ENCODE measurements at regions not wholly inside any gene's neighbourhood (a gene's known extent, or its start where the extent isn't known, plus 50 kb on each side); places are given as distances from the start of the nearest gene placed in this dataset.

DNA sequence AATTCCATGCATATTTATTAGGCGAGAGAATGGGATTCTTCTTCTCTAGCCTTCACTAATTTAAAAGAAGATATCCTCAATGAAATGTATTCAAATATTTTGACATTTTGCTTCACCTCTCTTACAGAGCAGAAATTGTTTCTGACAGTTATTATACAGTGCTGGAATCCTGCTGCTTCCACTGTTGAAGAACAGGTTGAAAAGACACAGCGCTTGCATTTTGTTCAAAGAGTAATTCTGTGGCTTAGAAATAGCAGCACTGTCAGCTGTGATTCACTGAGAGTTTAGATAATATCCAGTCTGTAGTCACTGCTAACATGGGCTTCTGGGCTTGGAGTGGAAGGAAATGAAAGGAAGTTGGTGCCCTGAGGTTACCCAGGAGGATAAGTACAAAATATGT lies 117.1 kb upstream of the FBXL4 start:
- DNase-seq: no peak

DNA sequence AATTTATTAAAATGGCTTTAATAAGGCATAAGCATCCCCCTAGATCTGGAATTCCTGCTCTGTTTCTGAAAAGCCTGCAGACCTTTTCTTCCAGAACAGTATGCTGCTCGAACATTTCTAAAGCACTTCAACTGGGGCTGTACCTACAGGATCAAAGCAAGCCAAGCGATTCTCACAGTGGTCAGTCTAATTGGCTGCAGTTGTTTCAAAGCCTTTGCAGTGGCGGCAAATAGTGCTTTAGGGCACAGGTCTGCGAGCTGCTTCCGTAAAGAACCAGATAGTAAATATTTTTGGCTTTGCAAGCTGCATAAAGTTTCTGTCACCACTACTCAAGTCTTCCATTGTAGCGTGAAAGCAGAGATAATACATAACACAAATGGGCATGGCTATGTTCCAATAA lies 88.9 kb upstream of the FBXL4 start:
- DNase-seq: no peak

DNA sequence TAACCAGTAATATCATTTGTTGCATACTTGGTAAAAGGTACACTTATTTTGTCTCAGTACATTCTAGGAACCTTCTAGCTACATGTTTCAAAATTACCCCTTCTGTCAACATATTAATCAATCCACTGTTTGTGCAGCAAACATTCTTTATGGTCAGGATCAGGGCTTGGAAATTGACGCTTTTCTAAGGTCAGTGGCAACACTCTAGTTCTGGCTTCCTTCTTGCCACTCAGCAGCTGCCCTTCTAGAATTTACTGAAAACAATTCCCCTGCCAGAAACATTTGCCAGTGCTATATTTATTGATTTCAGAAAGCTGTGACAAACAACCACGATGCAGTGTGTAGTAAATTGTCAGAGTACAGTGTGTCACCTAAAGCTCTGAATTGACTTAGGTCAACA lies 84.7 kb upstream of the FBXL4 start:
- DNase-seq: no peak

DNA sequence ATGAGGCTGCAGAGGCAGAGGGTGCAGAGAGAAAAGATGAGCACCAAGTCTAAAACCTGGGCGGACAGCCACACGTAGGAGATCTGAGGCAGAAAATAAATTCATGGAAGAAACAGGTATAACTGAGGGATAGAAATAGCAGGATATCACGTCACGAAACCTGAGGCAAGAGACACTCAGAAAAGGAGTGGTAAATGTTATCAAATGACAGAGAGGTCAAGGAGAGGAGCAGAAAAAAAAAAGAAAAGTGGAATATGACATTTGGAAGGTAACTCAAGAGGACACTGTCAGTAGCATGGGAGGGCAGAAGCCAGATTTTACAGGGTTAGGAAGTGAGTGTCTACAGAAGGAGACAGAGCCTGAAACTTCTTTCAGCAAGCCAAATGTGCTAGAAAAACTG lies 84.2 kb upstream of the FBXL4 start:
- DNase-seq: no peak

DNA sequence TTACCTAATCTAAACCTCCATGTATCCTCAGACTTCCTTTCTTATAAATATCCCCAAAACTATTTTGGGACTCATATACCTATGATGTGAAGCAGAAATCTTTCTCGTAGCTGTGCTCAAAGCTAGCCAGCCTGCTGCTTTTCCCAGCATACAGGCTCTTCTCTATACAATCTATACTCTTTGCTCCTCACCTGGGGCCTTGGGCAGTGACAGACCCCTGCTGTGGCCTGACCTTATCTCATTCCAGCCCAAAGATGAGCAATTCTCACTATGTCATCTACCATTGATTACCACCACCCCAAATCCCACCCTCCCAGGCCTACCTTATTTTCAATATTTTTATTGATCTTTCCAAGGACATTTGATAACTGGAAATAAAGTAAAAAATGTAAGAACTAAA lies 83.2 kb upstream of the FBXL4 start:
- DNase-seq: no peak

DNA sequence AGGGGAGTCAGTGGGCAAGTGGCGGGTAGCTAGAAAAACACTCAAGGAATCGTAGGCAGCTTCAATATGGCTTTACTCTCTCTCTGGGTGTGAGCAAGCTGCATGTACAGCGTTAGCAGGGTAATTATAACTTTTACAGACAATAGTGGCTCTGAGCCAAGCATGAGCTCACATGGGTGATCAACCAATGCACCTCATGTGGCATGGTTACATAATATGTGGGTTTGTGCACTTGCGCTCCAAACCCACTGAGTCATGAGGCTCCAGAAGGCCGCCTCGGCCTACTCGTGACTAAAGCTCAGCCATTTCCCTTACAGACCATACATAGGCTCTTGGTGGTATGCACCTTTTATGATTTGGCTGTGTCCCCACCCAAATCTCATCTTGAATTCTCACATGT lies 78.4 kb upstream of the FBXL4 start:
- DNase-seq: no peak

DNA sequence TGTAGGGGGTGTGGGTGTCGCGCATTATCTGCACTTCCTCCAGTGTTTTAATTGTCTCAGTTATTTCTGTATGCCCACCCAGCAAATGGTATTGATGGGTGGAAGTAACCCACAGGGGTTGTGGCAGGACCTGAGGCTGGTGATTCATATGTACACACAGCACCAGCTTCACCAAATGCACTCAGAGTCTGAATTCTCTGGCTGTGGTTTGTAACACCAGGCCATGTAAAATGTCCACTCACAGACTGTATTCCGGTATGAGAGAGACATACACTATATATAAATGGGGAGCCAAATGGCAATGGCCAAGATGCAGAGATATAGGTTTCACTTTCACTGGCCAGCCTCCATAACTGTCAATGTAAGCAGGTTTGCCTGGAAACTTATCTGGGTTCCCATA lies 76.3 kb upstream of the FBXL4 start:
- DNase-seq: no peak

DNA sequence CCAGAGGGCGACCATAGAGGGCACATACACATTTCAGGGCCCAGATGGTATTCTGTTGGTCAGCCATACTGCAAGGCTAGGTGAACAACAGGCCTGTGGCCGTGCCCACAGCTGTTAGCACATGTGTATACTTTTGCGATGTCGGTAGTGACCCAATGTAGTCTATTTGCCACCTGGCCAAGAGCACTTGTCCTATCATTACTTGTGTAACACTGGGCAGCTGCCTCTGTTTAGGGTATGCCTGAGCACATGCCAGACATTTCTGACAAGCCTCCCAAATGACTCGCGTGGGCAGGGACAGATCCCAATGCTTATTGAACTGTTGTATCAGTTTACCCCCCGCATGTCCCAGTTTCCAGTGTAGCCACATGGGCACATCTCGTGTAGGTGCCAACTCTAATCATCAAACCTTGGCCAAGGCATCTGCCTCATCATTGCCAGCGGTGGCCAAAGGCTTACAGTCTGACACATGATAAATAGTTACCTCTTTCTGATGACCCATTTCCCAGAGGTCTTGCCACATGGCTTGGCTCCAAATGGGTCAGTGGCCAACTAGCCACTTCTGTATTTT lies 74.4 kb upstream of the FBXL4 start:
- DNase-seq: no peak

DNA sequence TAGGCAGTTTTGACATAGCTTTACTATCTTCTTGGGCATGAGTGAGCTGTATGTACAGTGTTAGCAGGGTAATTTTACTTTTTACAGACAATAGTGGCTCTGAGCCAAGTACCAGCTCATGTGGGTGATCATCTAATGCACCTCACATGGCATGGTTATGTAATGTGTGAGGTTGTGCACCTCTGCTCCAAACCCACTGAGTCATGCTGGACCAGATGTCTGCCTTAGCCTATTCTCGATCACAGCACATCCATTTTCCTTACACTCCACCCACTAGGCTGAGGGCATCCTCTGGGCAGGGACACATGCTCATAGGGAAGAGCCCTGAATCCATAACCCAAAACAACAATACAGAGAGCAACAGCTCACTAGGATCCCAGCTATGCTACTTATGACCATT lies 71.6 kb upstream of the FBXL4 start:
- no peak for DNase-seq

DNA sequence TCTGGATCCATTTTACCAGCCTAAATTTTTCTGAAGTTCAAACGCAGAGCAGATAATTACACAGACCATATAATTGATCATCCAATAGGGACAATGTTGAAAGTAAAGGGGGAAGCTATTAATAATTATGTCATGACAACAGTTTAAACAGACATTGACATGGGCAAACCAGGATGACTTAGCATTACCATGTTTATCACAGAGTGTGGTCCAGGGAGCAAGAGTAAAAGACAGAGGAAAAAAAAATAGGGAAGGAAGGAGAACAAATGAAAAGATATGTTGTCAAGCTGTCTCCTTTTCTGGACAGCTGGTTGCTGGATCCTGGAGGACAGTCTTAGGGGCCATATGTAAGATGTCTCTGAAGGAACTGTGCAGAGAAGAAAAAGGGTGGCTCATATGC lies 69.4 kb upstream of the FBXL4 start:
- DNase-seq: no peak

DNA sequence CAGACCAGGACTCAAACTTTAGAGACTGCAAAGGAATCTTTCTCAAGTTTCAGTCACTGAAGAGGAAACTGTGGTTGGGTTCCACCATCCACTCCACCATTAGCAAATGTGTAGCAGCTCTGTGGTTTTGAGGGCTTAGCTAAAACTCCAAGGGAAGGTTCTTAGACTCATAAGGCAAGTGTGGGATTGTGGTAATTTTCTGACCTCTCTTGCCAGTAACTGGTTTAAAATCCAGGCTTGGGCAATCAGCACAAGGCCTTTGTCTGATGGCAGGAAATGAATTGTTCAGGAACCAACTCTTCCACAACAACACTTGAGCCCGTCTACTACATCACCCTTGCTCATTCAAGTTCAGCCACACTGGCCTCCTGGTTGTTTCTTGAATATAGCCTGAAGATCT lies 68.6 kb upstream of the FBXL4 start:
- DNase-seq: no peak

DNA sequence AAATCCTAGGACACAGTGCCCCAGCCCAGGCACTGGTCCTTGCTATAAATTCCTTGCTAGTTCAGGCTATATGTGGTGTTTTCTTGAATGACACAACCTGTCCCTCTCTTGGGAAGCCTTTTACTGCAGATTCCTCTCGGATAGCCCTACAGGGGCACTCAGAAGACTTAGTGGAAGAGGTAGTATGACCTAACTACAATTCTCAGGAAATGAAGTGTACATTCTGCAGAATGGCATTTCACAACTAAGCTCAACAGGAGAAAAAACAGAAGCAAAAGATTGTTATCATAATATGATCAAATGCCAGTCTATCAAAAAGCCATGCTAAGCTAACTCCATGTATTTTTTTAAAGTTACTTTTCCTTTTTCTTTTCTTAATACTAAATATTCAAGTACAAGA lies 66.3 kb upstream of the FBXL4 start:
- DNase-seq: no peak

DNA sequence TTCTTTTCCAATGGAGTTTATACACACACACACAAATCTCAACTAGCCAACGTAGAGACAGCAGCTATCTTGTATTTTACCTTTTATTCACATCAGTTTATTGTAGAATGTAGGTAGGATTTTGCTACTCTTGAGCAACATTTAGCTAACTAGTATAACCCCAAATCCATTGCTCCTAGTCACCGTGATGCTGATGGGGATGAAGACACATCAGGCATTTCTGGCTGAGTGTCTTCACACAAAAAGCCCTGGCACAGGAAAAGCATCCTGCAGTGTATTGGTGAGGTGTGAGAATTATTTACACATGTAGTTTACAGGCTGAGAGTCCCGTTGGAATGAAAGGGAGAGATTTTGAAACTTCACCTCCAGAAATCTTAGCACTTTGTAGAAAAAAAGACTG lies 65.9 kb upstream of the FBXL4 start:
- no peak for DNase-seq

DNA sequence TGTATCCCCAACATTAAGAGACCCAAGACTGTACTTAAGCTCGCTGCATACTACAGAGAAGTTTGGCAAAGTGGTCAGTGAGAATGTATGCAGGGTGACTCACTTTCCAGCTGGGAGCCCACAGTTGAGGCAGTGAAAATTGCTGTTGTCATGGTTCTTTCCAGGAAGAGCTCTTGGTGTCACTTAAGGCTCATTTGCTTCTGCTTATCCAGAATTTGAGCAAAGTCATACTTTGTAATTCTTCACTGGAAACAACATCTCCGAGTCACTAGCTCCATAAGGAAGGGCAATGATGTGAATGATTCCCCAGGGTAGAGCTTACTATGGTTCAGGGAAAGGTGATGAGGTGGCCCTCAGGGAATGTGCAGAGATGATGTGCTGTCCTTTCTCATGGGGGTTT lies 65.4 kb upstream of the FBXL4 start:
- DNase-seq: no peak

DNA sequence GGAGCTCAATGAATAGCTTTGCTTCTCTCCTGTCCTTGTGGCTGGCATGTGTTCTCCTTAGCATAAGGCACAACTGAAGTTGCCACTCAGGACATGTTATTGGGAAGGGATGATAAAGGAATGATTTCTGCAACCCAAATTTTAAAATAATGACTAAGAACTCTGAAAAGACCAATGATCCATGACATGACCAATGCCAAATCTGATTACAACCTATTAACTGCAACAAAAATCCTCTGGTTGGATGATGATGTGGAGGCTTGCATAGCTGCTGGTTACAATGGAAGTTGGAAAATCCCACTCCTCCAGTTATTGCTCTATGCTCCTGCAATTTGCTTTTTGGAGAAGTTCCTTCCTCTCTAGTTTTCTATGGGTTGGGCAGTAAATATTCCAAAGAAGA lies 63.4 kb upstream of the FBXL4 start:
- DNase-seq: no peak

DNA sequence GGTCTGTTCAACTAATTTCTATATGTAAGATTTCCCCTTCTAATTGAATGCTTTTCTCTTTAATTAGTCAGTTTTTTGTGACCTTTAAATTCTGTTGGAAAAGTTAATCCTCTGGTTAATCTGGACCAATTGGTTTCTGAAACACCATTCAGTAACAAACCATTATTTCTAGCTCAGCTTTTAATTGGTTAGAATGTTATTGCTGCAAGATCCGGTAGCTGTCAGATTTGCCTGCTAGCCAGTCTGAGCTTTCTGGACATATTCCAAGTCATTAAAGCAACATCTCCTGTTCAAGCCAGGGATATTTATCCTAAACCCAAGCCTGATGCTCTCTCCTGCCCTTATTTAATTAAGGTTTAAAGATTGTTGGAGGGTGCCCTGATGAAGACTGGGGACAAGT lies 55.1 kb upstream of the FBXL4 start:
- peak; percentile 10 for DNase-seq

DNA sequence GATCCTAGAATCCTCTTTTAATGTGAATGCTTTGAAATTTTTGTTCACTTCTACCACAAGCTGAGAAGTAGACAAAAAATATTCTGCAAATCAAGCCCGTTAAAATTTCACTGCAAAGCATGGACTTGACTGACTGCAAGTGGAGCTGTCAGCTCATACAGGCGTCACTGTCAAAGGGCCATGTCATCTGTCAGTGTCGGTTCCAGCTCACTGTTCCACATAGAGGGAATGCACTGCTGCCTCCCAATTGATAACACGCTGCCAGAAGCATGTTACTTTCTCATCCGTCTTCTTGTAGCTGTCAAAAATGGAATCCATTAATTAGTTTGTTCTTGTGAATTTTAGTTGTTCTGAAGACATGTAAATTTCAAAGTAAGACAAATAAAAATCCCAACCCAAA lies 50.4 kb upstream of the FBXL4 start:
- DNase-seq: no peak

Data from NCI-H1694 treated with DMSO at 0.1 percent for 48 hours (cell line).